GM18508 (cell line): ENCODE measurements at regions not wholly inside any gene's neighbourhood (a gene's known extent, or its start where the extent isn't known, plus 50 kb on each side); places are given as distances from the start of the nearest gene placed in this dataset.

Experiments used
- ATAC-seq: cut with Tn5 transposase; IDR thresholded peaks from one replicate; pipeline ENCODE4 v1.9.1; 2021; ENCODE audit warnings: moderate number of reproducible peaks; ENCODE audit not compliant: insufficient read depth, unreplicated experiment

DNA sequence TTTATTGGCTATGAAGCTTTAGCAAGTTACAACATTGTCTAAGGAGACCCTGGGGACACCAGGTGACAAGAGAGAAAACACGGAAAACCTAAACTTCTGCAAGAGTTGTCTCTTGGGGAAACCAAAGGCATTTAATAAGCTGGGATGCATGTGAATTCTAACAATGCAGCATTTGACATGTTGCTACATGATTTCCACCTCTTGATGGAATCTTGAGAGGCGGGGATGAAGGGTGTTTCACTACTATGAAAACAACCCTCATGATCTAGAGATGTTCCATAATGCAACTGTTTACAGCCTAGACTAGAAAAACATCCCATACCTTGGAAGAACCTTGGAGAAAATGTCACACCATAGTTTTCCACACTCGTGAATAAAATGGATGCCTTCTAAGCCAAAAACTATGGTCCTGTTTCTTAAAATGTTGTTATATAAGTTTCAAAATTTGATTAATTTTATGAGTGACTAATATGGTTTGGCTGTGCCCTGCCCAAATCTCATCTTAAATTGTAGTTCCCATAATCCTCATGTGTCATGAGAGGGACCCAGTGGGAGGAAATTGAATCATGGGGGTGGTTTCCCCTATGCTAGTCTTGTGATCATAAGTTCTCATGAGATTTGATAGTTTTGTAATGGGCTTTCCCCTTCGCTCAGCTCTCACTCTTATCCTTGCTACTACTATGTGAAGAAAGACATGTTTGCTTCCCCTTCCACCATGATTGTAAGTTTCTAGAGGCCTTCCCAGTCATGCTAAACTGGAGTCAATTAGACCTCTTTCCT, 164.6 kb downstream of the TNFSF13B start:
- no peak for ATAC-seq

DNA sequence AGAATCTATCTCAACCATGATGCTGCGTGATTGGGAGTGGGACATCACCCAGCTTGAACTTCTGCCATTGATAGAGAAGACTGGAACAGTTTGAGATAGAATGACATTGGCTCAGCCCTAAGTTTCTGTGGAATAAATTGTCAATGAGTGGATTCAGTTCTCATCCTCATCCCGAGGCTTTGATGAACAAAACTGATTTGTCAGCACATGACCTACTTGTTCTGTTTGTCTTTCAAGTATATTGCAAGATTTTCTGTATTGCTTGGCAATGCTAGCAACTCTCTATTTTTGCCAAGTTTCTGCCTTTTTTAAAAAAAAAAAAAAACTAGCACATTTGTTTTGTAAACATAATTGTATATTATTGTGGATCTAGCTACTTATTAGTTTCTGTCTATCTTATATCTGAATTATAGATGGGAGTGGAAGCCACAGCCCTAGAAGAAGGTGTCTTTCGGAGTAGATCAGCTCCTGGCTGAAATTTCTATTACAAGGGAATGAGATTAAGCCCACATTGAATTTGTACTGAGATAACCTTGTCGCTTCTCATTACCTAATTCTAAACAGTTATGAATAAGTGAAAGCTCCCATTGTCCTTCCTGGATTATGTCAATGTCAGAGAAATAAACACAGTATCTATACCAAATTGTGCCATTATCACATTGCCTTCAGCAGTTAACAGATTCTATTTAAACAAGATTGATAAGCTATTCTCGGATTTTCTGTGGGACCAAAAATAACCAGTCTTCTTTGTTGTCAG, 166.1 kb downstream of the TNFSF13B start:
- ATAC-seq, result no peak

DNA sequence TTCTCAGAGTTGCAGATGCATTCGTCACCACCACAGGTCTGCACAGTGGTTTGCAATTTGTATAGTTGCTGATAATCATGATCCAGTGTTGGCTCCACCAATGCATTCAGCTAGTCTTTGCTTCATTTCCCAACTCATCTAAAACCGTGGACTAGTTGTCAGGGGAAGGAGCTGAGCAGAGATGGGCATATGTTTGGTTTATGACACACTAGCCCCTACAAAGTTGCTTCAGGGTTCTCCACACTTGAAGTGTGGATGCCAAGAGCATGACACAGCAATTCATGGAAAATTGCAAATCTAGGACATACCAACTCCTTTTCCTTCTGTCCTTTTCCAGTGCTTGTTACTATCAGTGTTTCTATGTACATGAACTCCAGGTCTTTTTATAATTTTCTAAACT, 168.0 kb downstream of the TNFSF13B start:
- ATAC-seq, result no peak

DNA sequence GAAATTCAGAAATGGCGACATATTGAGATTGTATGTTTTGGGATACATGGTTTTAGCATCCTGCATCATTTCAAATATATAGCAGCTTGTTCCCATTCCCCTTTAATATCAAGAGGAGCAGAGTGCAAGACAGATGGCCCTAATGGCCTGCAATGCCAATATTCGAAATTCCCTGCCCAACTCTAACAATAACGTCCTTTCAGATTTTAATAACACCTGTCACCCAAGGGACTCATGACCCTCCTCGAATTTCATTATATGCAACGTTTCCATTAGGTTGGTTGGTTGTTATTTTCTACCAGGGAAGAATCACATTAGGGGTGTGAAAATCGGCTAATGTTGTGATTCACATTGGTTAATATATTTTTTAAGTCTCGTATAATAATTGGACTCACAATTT, 170.0 kb downstream of the TNFSF13B start:
- no peak for ATAC-seq

DNA sequence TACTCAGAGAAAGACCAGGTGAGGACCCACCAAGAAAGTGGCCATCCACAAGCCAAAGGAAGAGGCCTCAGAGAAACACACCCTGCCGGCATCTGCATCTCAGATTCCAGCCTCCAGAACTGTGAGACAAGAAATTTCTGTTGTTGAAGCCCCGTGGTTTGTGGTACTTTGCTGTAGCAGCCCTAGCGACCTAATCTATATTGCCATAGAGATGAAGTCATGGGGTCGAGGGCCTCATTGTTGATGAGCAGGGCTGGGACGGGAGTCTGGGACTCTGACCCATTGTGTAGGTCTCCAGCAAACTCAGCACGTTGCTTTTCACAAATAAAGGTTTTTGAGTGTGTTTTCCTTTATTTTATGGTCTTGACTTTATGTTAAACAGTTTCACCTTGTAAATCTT, 174.9 kb downstream of the TNFSF13B start:
- no peak for ATAC-seq

DNA sequence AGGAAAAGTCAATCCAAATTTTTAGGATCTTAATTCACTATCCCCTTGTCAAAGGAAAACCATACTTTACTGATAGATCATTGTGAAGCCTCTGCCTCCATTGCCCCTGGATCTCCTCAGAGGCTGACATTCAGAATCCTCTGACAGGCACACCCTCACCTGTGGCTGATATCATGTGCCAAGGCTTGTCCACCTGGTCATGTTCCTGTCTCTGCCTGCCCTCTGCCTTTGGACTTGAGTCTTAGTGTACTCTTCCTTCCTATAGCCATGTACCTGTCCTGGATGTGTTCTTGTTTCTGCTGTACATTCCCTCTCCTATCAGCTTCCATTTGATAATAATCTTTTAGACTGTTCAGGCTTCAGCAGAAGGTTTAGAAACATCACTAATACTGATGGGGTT, 179.4 kb downstream of the TNFSF13B start:
- ATAC-seq, result no peak

DNA sequence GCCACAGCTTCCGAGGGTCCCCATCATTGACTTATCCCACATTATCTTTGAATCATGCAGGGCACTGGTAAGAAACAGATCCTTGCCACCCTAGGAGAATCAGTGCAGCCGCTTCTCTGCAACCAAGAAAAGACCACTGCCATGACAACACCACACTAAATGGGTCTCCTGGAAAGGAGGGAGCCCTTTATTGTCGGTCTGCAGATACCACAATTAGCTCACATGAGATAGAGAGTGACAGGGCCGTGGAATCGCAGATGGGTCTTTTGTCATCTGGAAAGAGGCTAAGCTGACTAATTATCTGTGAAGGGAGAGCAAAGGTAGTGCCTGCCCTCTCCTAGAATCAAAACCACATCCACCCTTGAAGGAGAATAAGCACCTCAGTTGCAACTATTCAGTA, 178.3 kb upstream of the MYO16 start:
- no peak for ATAC-seq

DNA sequence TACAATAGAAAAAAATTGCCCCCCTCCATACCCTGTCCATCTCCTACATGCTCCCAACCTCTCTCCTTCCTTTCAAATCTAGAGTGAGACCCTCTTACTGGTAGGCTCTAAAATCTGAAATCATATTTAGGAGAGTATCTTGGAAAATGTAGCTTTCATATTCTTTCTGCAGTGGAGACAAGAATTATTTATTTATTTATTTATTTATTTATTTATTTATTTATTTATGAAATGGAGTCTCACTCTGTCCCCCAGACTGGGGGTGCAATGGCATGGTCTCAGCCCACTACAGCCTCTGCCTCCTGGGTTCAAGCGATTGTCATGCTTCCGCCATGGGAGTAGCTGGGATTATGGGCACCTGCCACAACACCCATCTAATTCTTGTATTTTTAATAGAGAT, 174.1 kb upstream of the MYO16 start:
- ATAC-seq, result no peak

DNA sequence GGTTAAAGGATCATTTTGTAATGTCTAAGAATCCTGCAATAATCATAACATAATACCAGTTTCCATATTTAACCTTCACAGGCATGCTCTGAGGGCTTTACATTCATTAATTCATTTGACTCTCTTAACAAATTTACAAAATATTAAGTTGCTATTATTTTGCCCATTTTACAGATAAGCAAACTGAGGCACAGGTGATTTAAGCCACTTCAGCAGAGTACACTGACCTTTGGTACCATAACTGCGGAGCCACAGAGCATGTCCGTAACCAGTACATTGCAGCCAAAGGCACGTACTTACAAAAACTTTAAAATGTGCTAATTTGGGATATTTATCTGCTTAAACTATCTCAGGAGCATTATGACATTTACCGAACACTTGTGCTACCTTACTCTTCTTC, 169.4 kb upstream of the MYO16 start:
- no peak for ATAC-seq

DNA sequence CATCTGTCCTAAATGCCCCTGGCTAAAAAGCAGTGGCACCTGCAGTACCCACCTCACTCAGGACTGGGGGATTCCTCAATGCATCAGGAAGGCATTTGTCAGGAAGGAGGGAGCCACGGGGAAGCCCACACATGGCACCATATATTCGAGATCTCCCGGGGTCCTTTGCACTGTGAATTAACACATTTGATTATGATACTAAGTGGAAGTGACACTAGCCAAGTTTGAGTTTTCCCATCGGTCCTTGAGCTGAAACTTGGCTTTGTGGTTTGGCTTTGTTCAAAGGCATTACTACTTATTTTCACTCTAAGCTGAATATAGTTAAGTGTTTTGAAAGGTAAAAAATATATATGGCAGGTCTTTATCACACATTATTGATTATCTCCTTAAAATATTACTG, 168.7 kb upstream of the MYO16 start:
- no peak for ATAC-seq

DNA sequence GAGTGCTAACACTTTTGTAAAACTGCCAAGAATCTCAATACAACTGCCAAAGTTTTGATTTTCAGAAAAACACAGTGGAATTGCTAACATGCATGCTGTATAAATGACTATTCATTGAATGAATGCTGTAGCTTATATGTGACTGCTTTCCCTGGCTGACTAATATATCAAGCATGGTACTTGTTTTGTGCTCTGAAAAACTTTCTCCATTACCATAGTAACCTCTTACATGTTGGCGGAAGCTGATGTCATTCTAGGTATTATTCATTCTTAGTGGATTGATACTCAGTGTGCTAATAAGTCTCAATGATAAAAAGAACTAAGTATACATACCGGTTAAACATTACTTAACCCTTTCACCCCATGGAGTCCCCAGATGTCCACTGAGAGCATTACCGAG, 166.1 kb upstream of the MYO16 start:
- ATAC-seq, result peak; percentile 80

DNA sequence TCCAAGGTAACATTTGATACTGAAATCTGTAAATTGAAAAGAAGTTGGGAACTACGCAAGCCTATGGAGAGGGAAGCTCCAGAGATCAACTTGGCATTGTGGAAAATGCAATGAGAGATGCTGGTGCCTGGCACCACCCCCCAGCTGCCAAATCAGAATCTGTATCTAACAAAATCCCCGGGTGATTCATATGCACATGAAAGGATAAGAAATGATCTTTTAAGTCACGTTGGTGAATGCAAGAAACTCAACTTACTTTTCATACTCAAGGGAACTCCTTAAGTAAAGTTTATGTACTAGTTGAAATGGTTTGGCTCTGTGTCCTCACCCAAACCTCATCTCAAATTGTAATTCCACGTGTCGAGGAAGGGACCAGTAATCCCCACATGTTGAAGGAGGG, 158.5 kb upstream of the MYO16 start:
- ATAC-seq, result no peak

DNA sequence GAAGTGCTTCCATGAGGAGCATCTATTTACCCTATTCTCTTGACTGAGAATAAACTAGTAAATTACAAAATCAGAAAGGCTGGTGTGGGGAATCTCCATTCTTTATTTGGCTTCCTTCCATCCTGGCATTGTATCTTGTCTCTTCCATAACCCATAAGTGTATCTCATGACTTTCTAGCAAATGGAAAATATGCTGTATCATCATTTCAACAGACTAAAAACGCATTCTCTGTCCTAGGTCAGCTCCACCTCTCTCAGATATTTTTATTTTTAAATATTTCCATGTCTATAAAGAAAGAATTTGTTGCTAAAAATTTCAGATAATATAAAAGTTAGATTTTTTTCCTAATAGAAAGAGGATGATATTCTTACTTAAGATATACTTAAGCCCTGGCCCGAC, 154.2 kb upstream of the MYO16 start:
- ATAC-seq, result no peak

DNA sequence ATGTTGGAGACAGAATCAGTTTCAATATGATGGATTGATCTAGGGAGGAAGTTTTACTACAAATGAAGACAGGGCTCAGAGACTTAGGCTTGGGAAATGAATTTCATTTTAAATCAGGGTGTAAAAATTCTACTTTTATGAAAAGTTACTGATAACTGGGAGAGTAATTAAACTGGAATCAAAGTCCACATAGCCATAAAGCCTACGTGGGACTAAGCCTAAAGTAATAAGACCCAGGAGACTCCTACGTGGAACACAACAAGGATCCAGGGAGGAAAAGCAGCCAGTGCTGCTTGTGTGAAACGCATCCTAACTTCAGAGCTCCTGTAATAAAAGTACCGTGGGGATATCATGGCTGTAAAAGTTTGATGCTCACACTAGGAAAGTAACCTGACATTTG, 152.0 kb upstream of the MYO16 start:
- no peak for ATAC-seq

DNA sequence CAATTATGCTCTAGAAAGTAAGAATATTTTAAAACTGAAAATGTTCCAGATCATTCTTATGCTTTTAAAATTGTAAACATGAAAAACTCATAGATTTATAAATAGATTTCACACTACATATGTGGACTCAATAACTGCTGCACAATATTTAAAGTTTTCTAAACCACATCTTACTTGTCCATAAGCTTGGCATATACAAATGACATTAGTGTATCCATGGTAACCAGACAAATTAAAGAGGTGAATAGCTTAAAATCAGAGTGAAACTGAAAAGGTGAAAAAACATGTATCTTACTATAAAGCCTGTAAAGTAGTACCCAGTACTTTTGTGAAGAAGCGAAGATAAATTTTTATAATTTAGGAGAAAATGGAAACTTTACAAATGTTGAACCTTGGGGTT, 151.2 kb upstream of the MYO16 start:
- ATAC-seq, result no peak

DNA sequence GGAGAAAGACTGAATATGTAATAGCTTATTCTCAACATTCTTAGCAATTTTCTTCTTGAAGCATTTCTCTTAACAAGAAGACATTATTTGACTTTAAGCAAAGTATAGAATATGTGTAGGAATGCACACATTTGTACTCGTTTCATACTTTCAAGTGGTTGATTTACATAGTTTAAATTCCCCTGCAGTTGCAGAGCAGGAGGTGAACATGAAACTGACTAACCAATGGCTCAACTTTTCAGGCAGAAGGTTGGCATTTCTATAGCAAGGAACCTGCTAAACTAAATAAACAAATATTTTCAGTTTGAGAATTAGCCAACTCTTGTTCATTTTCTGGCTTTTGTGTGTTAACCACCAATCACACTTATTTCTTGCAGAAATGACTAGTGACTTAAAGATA, 145.4 kb upstream of the MYO16 start:
- ATAC-seq, result no peak

DNA sequence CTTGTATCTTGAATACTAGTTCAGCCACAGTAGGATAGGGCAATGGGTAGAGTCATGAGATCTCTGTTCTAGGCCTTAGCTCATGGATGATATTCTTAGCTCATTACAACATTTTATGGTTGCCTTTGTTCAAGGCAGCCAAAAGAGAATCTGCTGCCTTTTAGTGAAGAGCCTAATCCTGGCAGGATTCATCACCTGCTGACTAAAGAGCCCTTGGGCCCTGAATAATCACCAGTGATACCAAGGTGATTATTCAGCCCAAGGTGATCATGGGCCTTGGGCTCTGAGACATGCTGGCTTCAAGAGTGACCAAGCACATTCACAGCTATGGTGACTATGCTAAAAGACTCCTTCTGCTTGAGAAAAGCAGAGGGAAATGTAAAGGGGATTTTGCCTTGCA, 143.3 kb upstream of the MYO16 start:
- ATAC-seq, result no peak

DNA sequence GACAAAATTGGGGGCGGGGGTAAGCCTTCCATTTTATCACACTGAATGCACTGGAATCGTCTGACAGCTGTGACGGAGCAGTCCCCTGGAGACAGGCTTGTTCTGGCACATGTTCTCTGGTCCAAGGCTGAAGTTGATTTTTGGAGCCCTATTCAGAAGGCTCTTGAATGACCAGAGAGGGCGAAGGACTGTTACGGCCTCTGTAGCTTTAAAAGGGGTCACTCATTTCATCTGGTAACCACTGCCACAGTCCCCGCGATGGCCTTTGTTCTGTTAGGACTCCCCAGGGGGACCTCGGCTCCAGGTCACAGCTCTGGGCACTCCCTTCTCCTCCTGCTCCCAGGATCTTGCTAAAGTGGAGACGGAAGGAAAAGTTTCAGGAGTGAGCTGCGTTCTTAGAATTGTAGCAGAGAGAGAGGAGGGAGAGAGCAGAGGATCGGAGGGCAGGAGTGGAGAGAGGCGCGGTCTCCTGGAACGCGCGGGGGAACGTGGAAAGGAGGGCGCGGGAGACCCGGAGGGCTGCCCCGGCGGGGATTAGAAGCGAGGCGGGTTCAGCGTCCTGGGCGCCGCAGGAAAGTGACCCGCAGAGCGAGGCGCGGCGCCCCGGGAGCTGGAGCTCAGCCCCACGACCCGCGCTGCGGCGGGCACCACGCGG, 134.3 kb upstream of the MYO16 start:
- no peak for ATAC-seq

DNA sequence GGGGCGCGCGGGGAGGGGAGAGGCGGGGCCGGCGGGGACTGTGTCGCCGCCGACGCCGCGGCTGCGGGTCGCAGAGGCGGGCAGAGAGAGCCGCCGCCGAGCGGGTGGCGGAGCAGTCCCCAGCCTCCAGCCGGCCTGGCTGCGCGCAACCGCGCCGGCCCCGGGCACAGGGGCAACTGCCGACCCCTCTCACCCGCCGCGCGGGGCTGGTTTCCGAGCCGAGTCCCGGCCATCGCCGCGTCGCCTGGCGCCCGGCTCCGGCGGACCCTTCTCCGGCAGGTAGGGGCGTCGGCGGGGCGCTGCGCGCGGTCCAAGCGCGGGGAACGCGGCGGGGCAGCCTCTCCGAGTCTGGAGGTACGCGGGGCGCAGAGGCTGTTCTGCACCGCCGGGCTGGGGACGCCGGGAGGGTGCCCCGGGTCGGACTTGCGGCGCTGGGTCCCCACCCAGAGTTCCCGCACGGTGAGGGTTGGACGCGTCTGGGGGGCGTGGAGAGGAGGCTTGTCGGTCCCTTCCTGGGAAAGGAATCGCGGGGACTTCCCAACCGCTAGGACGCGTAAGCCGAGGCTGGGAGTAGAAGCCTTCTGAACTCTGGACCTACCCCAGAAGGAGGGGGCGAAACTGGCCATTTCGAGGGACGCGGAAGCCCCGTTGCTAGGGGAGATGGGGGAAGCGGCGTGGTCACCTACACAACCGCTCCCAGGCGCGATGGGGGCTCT, 133.6 kb upstream of the MYO16 start:
- ATAC-seq, result no peak

DNA sequence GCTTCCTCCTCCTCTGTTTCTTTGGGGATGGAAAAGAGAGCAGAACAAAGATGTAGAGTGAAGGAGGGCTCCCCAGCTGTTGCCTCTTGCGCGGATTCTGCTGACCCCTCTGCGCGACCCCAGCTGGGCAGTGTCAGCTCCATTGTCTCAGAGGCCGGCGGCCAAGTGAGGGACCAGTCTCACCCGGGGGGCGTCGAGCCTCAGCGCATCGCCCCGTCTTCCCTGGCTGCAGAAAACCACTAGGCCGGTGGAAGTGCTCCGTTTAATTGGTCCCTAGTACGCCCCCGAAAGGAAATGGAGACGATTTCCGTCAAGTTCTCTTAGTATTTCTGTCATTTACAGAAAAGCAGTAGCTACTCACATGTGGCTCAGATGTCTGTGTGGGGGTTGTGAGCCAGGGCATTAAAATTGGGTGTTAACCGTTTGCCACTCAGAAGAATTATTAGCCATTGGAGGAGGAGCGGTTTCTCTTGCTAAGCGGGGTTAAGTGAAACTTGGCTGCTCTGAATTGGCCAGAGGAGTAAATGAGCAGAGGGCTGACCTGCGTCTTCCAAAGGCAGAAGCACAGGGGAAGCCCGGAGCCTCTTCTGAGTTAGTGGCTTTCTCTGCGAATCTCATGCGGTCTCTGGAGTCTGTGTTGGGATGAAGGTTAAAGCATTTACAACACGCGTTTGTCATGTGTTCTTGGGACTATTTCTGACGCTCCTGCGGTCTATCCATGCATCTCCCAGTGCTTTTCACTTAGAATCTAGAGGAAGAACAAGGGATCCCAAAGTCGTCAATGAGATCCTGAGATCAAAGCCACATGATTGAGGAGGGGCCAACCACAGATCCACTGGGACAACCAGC, 132.8 kb upstream of the MYO16 start:
- ATAC-seq, result no peak
